ENCODE measurements at regions not wholly inside any gene's neighbourhood (a gene's known extent, or its start where the extent isn't known, plus 50 kb on each side); places are given as distances from the start of the nearest gene placed in this dataset.
A peak's percentile ranks its signal among the peaks of the same experiment; 100 is the strongest.

DNA sequence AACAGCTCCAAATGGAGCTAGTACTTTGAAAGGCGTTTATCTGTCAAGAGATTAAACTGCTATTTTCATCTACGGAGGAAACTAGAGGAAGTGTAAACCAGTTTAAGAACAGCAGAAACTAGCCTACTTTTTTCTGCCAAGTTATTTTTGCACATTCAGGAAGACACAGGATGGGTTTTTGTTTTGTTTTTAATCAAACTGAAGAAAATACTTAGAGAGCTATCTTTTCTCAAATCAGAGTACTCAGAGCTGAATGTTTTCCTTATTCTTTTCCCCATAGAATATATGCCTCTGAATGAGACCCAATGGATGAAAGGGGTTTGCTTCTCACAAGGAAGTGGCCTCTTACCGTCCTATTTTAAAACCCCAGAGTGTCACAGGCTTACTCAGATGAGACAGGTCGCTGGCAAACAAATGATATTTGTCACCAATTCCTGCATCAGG is 538.5 kb downstream of the CD83 start:
- H3K27me3 ChIP-seq = no peaks in the 10 kb centered on the region
- no peak for TF ChIP-seq POLR2A (IDR thresholded peaks at IDR 0.05)
- no peak for TF ChIP-seq POLR2AphosphoS5 (IDR thresholded peaks at IDR 0.05)
- TF ChIP-seq, protein P1, sequence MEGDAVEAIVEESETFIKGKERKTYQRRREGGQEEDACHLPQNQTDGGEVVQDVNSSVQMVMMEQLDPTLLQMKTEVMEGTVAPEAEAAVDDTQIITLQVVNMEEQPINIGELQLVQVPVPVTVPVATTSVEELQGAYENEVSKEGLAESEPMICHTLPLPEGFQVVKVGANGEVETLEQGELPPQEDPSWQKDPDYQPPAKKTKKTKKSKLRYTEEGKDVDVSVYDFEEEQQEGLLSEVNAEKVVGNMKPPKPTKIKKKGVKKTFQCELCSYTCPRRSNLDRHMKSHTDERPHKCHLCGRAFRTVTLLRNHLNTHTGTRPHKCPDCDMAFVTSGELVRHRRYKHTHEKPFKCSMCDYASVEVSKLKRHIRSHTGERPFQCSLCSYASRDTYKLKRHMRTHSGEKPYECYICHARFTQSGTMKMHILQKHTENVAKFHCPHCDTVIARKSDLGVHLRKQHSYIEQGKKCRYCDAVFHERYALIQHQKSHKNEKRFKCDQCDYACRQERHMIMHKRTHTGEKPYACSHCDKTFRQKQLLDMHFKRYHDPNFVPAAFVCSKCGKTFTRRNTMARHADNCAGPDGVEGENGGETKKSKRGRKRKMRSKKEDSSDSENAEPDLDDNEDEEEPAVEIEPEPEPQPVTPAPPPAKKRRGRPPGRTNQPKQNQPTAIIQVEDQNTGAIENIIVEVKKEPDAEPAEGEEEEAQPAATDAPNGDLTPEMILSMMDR (IDR thresholded peaks at IDR 0.05) = no peak
- TF ChIP-seq EP300 (IDR thresholded peaks at IDR 0.05) = no peak
- WGBS, 5 donors = 18 to 27% (median 21%) methylated on average over 4 of the region's 4 CpGs
- peak overlapping the region in 2 of 5 donors; percentile 55 to 56 for H3K27ac ChIP-seq
- intact Hi-C loops (cut with DNase I; ENCODE audit: low total_unique reads) = no loop called here
- no peak overlapping the region for H3K4me3 ChIP-seq
- H3K9me3 ChIP-seq = no peaks in the 10 kb centered on the region
- peaks cover 15 to 46% (median 29%) of the 10 kb centered on the region in 4 donors for H3K4me1 ChIP-seq
- no peak for DNase-seq
- H3K36me3 ChIP-seq = no peaks in the 10 kb centered on the region

- Histone ChIP-seq H3K27me3 (no peaks in the 10 kb centered on the region), H3K36me3 (no peaks in the 10 kb centered on the region), H3K9me3 (no peaks in the 10 kb centered on the region), H3K27ac (peak overlapping the region in 2 of 5 donors; percentile 55 to 56), H3K4me3 (no peak overlapping the region), H3K4me1 (peaks cover 16 to 51% (median 31%) of the 10 kb centered on the region in 4 donors)
- TF ChIP-seq POLR2A (IDR thresholded peaks at IDR 0.05) (no peak), EP300 (IDR thresholded peaks at IDR 0.05) (no peak), POLR2AphosphoS5 (IDR thresholded peaks at IDR 0.05) (no peak)
- TF ChIP-seq, protein P1 (IDR thresholded peaks at IDR 0.05) = no peak
- intact Hi-C loops (cut with DNase I; ENCODE audit: low total_unique reads) = no loop called here
- 61 to 73% (median 63%) methylated on average over 4 of the region's 4 CpGs for WGBS, 5 donors
- DNase-seq = no peak
Observed at GRCh38 chr6:14656649-14657048, 539.1 kb downstream of the CD83 start.

DNA sequence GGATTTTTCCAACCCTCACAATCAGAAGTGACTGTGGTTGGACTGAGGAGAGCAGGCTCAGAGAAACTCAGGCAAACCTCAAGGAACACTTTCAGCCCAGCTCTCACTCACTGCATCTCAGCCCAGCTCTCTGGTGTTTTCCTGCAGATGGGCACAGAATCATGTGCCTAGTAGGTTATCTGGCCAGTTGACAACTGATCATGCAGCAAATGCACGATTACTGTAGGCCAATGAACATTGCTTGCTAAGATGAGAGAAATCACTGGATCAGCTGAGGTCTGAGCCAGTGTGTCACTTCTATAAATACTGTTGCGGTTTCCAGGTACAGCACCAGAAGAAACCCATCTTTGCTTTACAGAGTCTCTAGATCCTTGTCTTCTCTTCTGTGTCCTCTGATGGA is 540.5 kb downstream of the CD83 start:
- Histone ChIP-seq H3K9me3 (no peaks in the 10 kb centered on the region), H3K27ac (no peak overlapping the region), H3K36me3 (no peaks in the 10 kb centered on the region), H3K4me3 (no peak overlapping the region), H3K4me1 (peaks cover 10 to 42% (median 31%) of the 10 kb centered on the region in 4 donors), H3K27me3 (no peaks in the 10 kb centered on the region)
- intact Hi-C loops (cut with DNase I; ENCODE audit: low total_unique reads) = no loop called here
- 76 to 94% (median 88%) methylated on average over 2 of the region's 2 CpGs for WGBS, 5 donors
- TF ChIP-seq EP300 (IDR thresholded peaks at IDR 0.05) (no peak), POLR2AphosphoS5 (IDR thresholded peaks at IDR 0.05) (no peak), POLR2A (IDR thresholded peaks at IDR 0.05) (no peak)
- TF ChIP-seq, protein P1 (IDR thresholded peaks at IDR 0.05) = no peak
- DNase-seq = no peak

- Histone ChIP-seq H3K4me3 (no peak overlapping the region), H3K36me3 (no peaks in the 10 kb centered on the region), H3K4me1 (peaks cover 10 to 39% (median 28%) of the 10 kb centered on the region in 4 donors), H3K9me3 (no peaks in the 10 kb centered on the region), H3K27me3 (no peaks in the 10 kb centered on the region), H3K27ac (no peak overlapping the region)
- WGBS, 5 donors = 62 to 71% (median 65%) methylated on average over 6 of the region's 6 CpGs
- peak in 1 of 2 donors; percentile 28 for DNase-seq
- intact Hi-C loops (cut with DNase I; ENCODE audit: low total_unique reads) = no loop called here
- TF ChIP-seq EP300 (IDR thresholded peaks at IDR 0.05) (no peak), POLR2AphosphoS5 (IDR thresholded peaks at IDR 0.05) (no peak), POLR2A (IDR thresholded peaks at IDR 0.05) (no peak)
- TF ChIP-seq, protein P1 (IDR thresholded peaks at IDR 0.05) = no peak
Observed at GRCh38 chr6:14658886-14659561, 541.5 kb downstream of the CD83 start.
